Activated naive CD4-positive, alpha-beta T cell treated with anti-CD3 and anti-CD28 coated beads, Interleukin-2, amount 10 ng/mL, durations not matched to agents 7 days and 5 days (primary cell): ENCODE measurements at regions not wholly inside any gene's neighbourhood (a gene's known extent, or its start where the extent isn't known, plus 50 kb on each side); places are given as distances from the start of the nearest gene placed in this dataset.
"Not testable (repeated sequence)": the region's sequence is repeated elsewhere in the genome, so short reads cannot be mapped to it uniquely, and the experiment has no call there.

ENCODE experiments used
- CTCF ChIA-PET: fragments of 350-600 bp; sonication (Branson Sonifier 250); formaldehyde crosslinking; loops from one replicate; lab custom pipeline; 2021; ENCODE audit warnings: antibody characterized with exemption; lab: Charles Lee
- DNase-seq: peaks from one replicate; pipeline ENCODE4 v3.0.0-alpha.2; 2020
- H3K27ac Mint-ChIP-seq: one replicate; pipeline ENCODE4 v1.8.0; 2021; ENCODE audit warnings: mild to moderate bottlenecking, moderate library complexity, mixed read lengths
- H3K27me3 Mint-ChIP-seq: one replicate; pipeline ENCODE4 v1.8.0; 2021; ENCODE audit warnings: mild to moderate bottlenecking, mixed read lengths
- H3K36me3 Mint-ChIP-seq: one replicate; pipeline ENCODE4 v1.8.0; 2021; ENCODE audit warnings: mixed read lengths
- H3K4me1 Mint-ChIP-seq: one replicate; pipeline ENCODE4 v1.8.0; 2021; ENCODE audit warnings: mixed read lengths
- H3K4me3 Mint-ChIP-seq: one replicate; pipeline ENCODE4 v1.8.0; 2021; ENCODE audit warnings: mild to moderate bottlenecking, moderate library complexity, mixed read lengths
- H3K9me3 Mint-ChIP-seq: one replicate; pipeline ENCODE4 v1.8.0; 2021; ENCODE audit warnings: mixed read lengths

GRCh38 chr10:33920351-33920750, 585.9 kb upstream of the NRP1 start:
- no peak for DNase-seq
- Mint-ChIP-seq H3K36me3 (no peaks in the 10 kb centered on the region), H3K9me3 (no peaks in the 10 kb centered on the region), H3K4me1 (no peaks in the 10 kb centered on the region), H3K27ac (no peak overlapping the region), H3K27me3 (no peaks in the 10 kb centered on the region), H3K4me3 (no peak overlapping the region)
- CTCF ChIA-PET, result no interaction called here

- no peaks in the 10 kb centered on the region for H3K4me1 Mint-ChIP-seq
- H3K27me3 Mint-ChIP-seq, result no peaks in the 10 kb centered on the region
- CTCF ChIA-PET, result no interaction called here
- no peaks in the 10 kb centered on the region for H3K9me3 Mint-ChIP-seq
- no peak for DNase-seq
- no peaks in the 10 kb centered on the region for H3K36me3 Mint-ChIP-seq
- H3K4me3 Mint-ChIP-seq, result no peak overlapping the region
- H3K27ac Mint-ChIP-seq, result no peak overlapping the region
These were observed 584.8 kb upstream of the NRP1 start for GRCh38 chr10:33919244-33919643.

DNA sequence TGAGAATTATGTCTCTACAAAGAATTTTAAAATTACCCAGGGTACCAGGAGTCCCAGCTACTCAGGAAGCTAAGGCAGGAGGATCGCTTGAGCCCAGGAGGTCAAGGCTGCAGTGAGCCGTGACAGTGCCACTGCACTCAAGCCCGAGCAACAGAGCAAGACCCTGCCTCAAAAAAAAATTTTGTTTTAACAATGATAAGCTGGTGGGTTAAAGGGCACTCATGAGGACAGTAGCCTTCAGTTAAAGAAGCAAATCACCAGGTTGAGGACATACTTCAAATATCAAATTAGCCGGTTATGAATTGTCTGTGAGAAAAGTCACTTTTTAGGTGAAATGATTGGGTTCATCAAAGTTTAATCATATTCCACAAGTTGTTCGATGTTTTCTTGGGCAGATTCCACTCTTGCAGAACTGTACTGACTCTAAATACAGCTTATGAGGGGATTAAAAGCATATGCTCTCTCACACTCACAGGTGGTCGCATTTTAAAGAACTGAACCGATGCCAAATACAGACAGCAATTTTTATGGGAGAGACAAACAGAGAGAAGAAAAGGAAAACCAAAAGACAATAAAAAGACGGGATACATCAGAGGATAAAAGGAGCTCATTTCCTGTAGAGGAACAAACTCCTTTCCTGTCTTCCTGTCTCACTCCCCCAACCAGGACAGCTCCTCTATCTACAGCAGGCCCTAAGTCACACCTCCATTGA, 582.8 kb upstream of the NRP1 start:
- H3K4me1 Mint-ChIP-seq, result no peaks in the 10 kb centered on the region
- DNase-seq, result no peak
- peaks cover 3% of the 10 kb centered on the region for H3K27me3 Mint-ChIP-seq
- H3K36me3 Mint-ChIP-seq, result no peaks in the 10 kb centered on the region
- H3K4me3 Mint-ChIP-seq, result no peak overlapping the region
- H3K9me3 Mint-ChIP-seq, result no peaks in the 10 kb centered on the region
- no peak overlapping the region for H3K27ac Mint-ChIP-seq
- CTCF ChIA-PET, result no interaction called here

- H3K9me3 Mint-ChIP-seq, result no peaks in the 10 kb centered on the region
- no peak overlapping the region for H3K4me3 Mint-ChIP-seq
- CTCF ChIA-PET, result no interaction called here
- peaks cover 3% of the 10 kb centered on the region for H3K27me3 Mint-ChIP-seq
- no peak for DNase-seq
- no peaks in the 10 kb centered on the region for H3K4me1 Mint-ChIP-seq
- H3K27ac Mint-ChIP-seq, result no peak overlapping the region
- no peaks in the 10 kb centered on the region for H3K36me3 Mint-ChIP-seq
These were observed 580.3 kb upstream of the NRP1 start for GRCh38 chr10:33914746-33915145.

GRCh38 chr10:33913194-33913593, 578.7 kb upstream of the NRP1 start:
- H3K4me1 Mint-ChIP-seq, result no peaks in the 10 kb centered on the region
- H3K27me3 Mint-ChIP-seq, result peaks cover 3% of the 10 kb centered on the region
- no peak overlapping the region for H3K4me3 Mint-ChIP-seq
- H3K27ac Mint-ChIP-seq, result no peak overlapping the region
- H3K9me3 Mint-ChIP-seq, result no peaks in the 10 kb centered on the region
- no peaks in the 10 kb centered on the region for H3K36me3 Mint-ChIP-seq
- no peak for DNase-seq
- CTCF ChIA-PET, result no interaction called here

GRCh38 chr10:33909476-33909875, 575.0 kb upstream of the NRP1 start:
- H3K4me3 Mint-ChIP-seq, H3K36me3 Mint-ChIP-seq, H3K27me3 Mint-ChIP-seq, DNase-seq, H3K9me3 Mint-ChIP-seq, H3K27ac Mint-ChIP-seq, H3K4me1 Mint-ChIP-seq, CTCF ChIA-PET: not testable (repeated sequence)

- H3K27ac Mint-ChIP-seq, result no peak overlapping the region
- H3K4me3 Mint-ChIP-seq, result no peak overlapping the region
- H3K27me3 Mint-ChIP-seq, result no peaks in the 10 kb centered on the region
- CTCF ChIA-PET, result interaction anchor here (1.9 kb wide), 1 partner anchor 8 kb away, joined by 3 read pairs; no protein-coding TSS in a partner anchor
- H3K4me1 Mint-ChIP-seq, result no peaks in the 10 kb centered on the region
- no peaks in the 10 kb centered on the region for H3K36me3 Mint-ChIP-seq
- DNase-seq, result no peak
- H3K9me3 Mint-ChIP-seq, result peaks cover 4% of the 10 kb centered on the region
These were observed 566.7 kb upstream of the NRP1 start for GRCh38 chr10:33901166-33901565.

DNA sequence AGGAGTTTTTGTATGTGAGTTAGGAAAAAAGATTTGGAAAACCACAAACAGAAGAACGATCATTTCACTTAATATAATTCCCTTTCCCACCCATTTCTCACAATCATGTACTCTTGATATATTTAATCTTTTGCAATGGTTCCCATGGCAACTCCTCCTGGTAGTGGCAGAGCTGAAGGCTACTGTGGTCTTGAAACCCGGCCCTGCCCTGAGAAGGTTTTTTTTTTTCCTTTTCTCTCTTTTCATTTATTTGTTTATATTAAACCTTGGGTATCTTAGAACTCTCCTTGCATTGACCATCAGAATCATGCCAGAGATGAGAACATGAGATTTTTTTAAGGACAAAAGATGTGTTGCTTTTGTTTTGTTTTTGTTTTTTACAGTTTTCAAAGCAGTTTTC, 566.1 kb upstream of the NRP1 start:
- Mint-ChIP-seq H3K36me3 (no peaks in the 10 kb centered on the region), H3K27me3 (no peaks in the 10 kb centered on the region), H3K4me1 (no peaks in the 10 kb centered on the region), H3K27ac (no peak overlapping the region), H3K4me3 (no peak overlapping the region), H3K9me3 (peaks cover 4% of the 10 kb centered on the region)
- CTCF ChIA-PET, result no interaction called here
- DNase-seq, result no peak

DNA sequence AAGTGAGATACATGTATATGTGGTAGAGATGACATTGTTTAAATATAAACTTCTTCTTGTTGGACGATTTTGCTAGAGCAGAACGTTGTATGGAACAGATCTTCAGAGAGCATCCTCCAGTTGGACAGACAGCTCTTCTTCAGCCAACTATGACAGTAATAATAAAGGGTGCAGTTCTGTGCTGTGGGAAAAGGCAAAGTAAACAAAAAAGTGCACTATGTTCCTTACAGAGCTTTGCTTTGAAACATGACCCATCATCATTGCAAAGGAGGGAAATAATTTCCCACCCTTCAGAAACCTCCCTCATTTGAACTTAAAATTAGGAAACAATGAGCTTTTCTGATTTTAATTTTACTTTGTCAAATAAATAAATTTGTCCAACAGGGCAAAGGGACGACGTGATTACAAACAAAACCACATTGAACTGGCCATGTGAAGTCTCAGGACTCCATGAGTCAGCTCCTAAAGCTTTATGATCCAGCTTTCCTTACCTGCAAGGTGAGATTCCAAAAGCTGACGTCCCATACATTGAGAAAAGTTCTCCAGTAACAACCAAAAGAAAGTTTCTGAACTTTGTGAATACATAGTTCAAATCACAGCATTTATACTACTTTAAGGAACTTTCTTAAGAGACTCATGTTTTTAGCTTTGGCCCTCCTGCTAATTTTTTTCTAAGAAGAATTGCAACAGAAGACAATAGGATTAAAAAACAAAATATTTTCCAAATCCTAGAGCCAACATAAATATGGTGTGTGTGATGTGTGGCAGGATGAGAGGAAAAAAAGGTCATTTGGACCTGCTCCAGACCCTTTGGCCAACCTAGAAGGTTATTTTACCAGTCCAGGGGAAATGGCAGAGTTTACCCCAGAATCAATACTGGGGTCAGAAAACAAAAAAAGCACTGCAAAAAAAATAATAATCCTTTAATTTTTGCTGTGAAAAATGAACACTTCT, 565.4 kb upstream of the NRP1 start:
- Mint-ChIP-seq H3K9me3 (peaks cover 4% of the 10 kb centered on the region), H3K27me3 (no peaks in the 10 kb centered on the region), H3K27ac (no peak overlapping the region), H3K4me3 (no peak overlapping the region), H3K36me3 (no peaks in the 10 kb centered on the region), H3K4me1 (no peaks in the 10 kb centered on the region)
- CTCF ChIA-PET, result no interaction called here
- no peak for DNase-seq

DNA sequence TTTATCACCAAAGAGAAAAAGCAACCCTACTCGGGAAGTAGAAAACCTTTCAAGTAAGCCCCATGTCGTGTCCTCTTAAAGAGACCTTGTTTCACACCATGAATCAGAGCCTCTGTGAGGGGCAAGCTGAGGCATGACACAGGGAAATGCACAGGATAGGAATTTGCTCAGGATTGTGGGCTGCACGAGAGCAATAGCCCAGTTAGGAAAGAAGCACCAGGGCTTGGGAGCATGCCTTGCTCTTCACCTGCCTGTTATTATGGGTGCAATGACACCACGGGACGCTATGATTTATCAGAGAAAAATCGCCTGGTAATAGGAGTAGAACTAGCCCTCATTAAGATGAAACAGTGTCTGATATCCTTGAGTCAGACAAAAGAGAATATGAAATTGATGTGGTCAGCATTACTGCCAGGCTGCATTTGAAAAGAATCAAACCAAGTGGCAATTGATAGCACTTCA, 562.9 kb upstream of the NRP1 start:
- DNase-seq, result no peak
- Mint-ChIP-seq H3K9me3 (peaks cover 4% of the 10 kb centered on the region), H3K36me3 (no peaks in the 10 kb centered on the region), H3K27me3 (no peaks in the 10 kb centered on the region), H3K27ac (no peak overlapping the region), H3K4me1 (no peaks in the 10 kb centered on the region), H3K4me3 (no peak overlapping the region)
- CTCF ChIA-PET, result no interaction called here

DNA sequence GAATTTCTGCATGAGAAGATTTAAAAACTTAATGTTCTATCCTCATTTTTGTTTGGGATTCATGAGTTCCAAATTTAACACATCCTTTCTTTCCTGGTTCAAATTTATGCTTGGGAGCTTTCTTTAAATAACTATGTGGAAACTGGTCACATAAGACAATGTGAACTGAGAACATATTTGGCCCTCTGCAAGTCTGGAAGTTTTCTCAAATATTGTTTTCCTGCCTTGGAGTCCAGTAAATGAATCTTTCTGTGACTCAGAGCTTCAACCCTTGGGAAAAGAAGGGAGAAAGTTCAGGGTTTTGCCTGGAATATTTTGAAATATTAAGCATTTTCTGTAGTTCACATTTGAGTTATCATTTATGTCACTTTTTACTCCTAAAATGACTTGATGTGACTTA, 559.0 kb upstream of the NRP1 start:
- H3K27ac Mint-ChIP-seq, result no peak overlapping the region
- CTCF ChIA-PET, result interaction anchor here (0.9 kb wide), 1 partner anchor 8 kb away, joined by 3 read pairs; no protein-coding TSS in a partner anchor

GRCh38 chr10:33889371-33889770, 554.9 kb upstream of the NRP1 start:
- no peak overlapping the region for H3K27ac Mint-ChIP-seq
- H3K36me3 Mint-ChIP-seq, result no peaks in the 10 kb centered on the region
- H3K4me1 Mint-ChIP-seq, result no peaks in the 10 kb centered on the region
- no peak overlapping the region for H3K4me3 Mint-ChIP-seq
- no peaks in the 10 kb centered on the region for H3K27me3 Mint-ChIP-seq
- CTCF ChIA-PET, result no interaction called here
- H3K9me3 Mint-ChIP-seq, result no peaks in the 10 kb centered on the region
- no peak for DNase-seq

More for the DNA sequence above, 559.0 kb upstream of the NRP1 start:
- Mint-ChIP-seq H3K36me3 (no peaks in the 10 kb centered on the region), H3K4me1 (no peaks in the 10 kb centered on the region), H3K4me3 (no peak overlapping the region), H3K27me3 (no peaks in the 10 kb centered on the region), H3K9me3 (no peaks in the 10 kb centered on the region)
- no peak for DNase-seq

DNA sequence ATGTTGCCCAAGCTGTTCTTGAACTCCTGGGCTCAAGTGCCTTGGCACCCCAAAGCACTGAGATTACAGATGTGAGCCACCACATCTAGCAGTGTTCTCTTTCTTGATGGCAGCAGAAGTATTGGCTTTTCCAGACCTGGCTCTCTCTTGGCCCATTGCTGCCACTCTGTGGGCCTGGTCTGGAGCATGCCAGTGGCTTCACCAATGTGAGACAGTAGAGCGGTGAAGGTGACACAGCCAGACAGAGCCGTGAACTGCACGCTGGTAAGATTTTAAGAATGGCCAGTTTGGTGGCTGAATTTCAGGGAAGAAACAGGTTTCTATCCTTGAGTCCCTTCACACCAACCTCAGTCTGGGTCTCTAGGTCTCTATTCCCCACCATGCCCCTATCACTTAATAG, 552.7 kb upstream of the NRP1 start:
- no peaks in the 10 kb centered on the region for H3K9me3 Mint-ChIP-seq
- no peaks in the 10 kb centered on the region for H3K36me3 Mint-ChIP-seq
- no peak overlapping the region for H3K27ac Mint-ChIP-seq
- no peak overlapping the region for H3K4me3 Mint-ChIP-seq
- DNase-seq, result no peak
- H3K27me3 Mint-ChIP-seq, result no peaks in the 10 kb centered on the region
- no peaks in the 10 kb centered on the region for H3K4me1 Mint-ChIP-seq
- CTCF ChIA-PET, result no interaction called here

- DNase-seq, result no peak
- H3K27me3 Mint-ChIP-seq, result no peaks in the 10 kb centered on the region
- no peak overlapping the region for H3K4me3 Mint-ChIP-seq
- H3K4me1 Mint-ChIP-seq, result no peaks in the 10 kb centered on the region
- H3K9me3 Mint-ChIP-seq, result no peaks in the 10 kb centered on the region
- CTCF ChIA-PET, result no interaction called here
- H3K36me3 Mint-ChIP-seq, result no peaks in the 10 kb centered on the region
- H3K27ac Mint-ChIP-seq, result no peak overlapping the region
These were observed 551.8 kb upstream of the NRP1 start for GRCh38 chr10:33886299-33886698.

- Mint-ChIP-seq H3K4me1 (no peaks in the 10 kb centered on the region), H3K27ac (no peak overlapping the region), H3K36me3 (no peaks in the 10 kb centered on the region), H3K9me3 (peaks cover 2% of the 10 kb centered on the region), H3K27me3 (no peaks in the 10 kb centered on the region), H3K4me3 (no peak overlapping the region)
- DNase-seq, result no peak
- CTCF ChIA-PET, result no interaction called here
These were observed 550.1 kb upstream of the NRP1 start for GRCh38 chr10:33884604-33885003.
